ENCODE measurements at regions not wholly inside any gene's neighbourhood (a gene's known extent, or its start where the extent isn't known, plus 50 kb on each side); places are given as distances from the start of the nearest gene placed in this dataset.
A peak's percentile ranks its signal among the peaks of the same experiment; 100 is the strongest.
"Not testable (repeated sequence)": the region's sequence is repeated elsewhere in the genome, so short reads cannot be mapped to it uniquely, and the experiment has no call there.

- no peak for TF ChIP-seq MYC (IDR thresholded peaks at IDR 0.05; ENCODE audit: low read depth, low read length)
- TF ChIP-seq POLR2A (IDR thresholded peaks at IDR 0.05; ENCODE audit: extremely low read depth, insufficient read length) = no peak
- TF ChIP-seq MAX (IDR thresholded peaks at IDR 0.05; ENCODE audit: low read depth, low read length) = no peak
- TF ChIP-seq CTCF (IDR thresholded peaks at IDR 0.05; ENCODE audit: low read depth, low read length) = no peak
- no peak for DNase-seq (ENCODE audit: low read depth)
These were observed 330.6 kb upstream of the LMCD1 start for GRCh38 chr3:8170971-8171508.

GRCh38 chr3:8173892-8174291, 327.7 kb upstream of the LMCD1 start:
- no peak for TF ChIP-seq POLR2A (IDR thresholded peaks at IDR 0.05; ENCODE audit: extremely low read depth, insufficient read length)
- no peak for TF ChIP-seq MYC (IDR thresholded peaks at IDR 0.05; ENCODE audit: low read depth, low read length)
- TF ChIP-seq MAX (IDR thresholded peaks at IDR 0.05; ENCODE audit: low read depth, low read length) = no peak
- no peak for TF ChIP-seq CTCF (IDR thresholded peaks at IDR 0.05; ENCODE audit: low read depth, low read length)
- no peak overlapping the region for H3K4me3 ChIP-seq (ENCODE audit: low read depth, low read length)
- no peak for DNase-seq (ENCODE audit: low read depth)

More at GRCh38 chr3:8170971-8171508, 330.6 kb upstream of the LMCD1 start:
- H3K4me3 ChIP-seq (ENCODE audit: low read depth, low read length) = no peak overlapping the region

- H3K4me3 ChIP-seq (ENCODE audit: low read depth, low read length); DNase-seq (ENCODE audit: low read depth): not testable (repeated sequence)
These were observed 324.7 kb upstream of the LMCD1 start for GRCh38 chr3:8176759-8177483.

DNA sequence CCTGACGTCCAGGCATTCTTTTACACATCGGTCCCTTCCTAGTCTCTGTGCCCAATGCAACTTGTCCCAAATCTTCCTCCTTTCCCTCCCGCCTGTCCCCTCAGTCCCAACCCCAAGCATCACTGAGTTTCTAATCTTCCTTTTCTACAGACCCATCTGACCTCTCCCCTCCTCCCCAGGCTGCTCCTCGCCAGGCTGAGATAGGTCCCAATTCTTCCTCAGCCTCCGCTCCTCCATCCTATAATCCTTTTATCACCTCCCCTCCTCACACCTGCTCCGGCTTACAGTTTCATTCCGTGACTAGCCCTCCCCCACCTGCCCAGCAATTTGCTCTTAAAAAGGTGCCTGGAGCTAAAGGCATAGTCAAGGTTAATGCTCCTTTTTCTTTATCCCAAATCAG, 323.1 kb upstream of the LMCD1 start:
- H3K4me3 ChIP-seq (ENCODE audit: low read depth, low read length); DNase-seq (ENCODE audit: low read depth): not testable (repeated sequence)

DNA sequence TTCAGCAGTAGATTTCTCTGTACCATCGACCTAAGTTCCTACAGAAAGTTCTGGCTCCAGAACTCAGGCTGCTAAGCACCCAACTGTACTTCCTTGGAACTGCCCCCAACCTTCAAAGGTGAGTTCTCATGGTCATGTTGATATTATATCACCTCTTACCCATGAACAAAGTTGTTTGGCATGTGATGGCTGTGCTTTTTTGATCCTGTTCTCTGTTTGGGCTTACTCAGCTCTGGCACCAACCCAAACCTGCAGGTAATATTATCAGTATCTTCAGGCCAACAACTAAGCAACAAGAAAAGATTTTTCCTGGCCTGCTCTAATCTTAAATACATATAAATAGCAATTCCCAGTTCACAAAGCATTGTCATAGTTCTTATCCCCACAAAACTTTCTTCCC, 318.7 kb upstream of the LMCD1 start:
- DNase-seq (ENCODE audit: low read depth) = no peak
- TF ChIP-seq MYC (IDR thresholded peaks at IDR 0.05; ENCODE audit: low read depth, low read length) (no peak), CTCF (IDR thresholded peaks at IDR 0.05; ENCODE audit: low read depth, low read length) (no peak), POLR2A (IDR thresholded peaks at IDR 0.05; ENCODE audit: extremely low read depth, insufficient read length) (no peak), MAX (IDR thresholded peaks at IDR 0.05; ENCODE audit: low read depth, low read length) (no peak)
- H3K4me3 ChIP-seq (ENCODE audit: low read depth, low read length) = no peak overlapping the region

DNA sequence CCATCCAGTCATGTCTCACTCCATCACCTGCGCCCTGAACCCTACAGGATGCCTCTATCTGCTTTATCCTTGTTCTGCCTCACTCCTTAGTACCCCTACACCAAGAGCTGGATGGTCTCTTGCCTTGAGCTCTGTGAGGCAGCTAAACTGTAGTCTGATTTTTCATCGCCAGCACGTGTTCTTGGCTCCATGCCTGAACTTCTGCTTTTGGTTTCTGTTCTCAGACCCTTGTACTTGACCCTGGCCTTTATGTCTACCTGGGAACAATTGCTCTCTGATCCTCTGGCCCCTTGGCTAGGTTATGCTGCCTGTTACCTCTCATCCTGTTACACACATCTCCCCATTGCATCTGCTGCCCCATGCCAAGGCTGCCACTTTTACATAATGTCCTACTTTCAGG, 318.0 kb upstream of the LMCD1 start:
- H3K4me3 ChIP-seq (ENCODE audit: low read depth, low read length) = no peak overlapping the region
- TF ChIP-seq MAX (IDR thresholded peaks at IDR 0.05; ENCODE audit: low read depth, low read length) = peak; percentile 63
- no peak for TF ChIP-seq MYC (IDR thresholded peaks at IDR 0.05; ENCODE audit: low read depth, low read length)
- no peak for TF ChIP-seq POLR2A (IDR thresholded peaks at IDR 0.05; ENCODE audit: extremely low read depth, insufficient read length)
- TF ChIP-seq CTCF (IDR thresholded peaks at IDR 0.05; ENCODE audit: low read depth, low read length) = no peak
- DNase-seq (ENCODE audit: low read depth) = peak; percentile 27

GRCh38 chr3:8186213-8186612, 315.4 kb upstream of the LMCD1 start:
- H3K4me3 ChIP-seq (ENCODE audit: low read depth, low read length) = no peak overlapping the region
- TF ChIP-seq CTCF (IDR thresholded peaks at IDR 0.05; ENCODE audit: low read depth, low read length) (no peak), MYC (IDR thresholded peaks at IDR 0.05; ENCODE audit: low read depth, low read length) (no peak), MAX (IDR thresholded peaks at IDR 0.05; ENCODE audit: low read depth, low read length) (no peak), POLR2A (IDR thresholded peaks at IDR 0.05; ENCODE audit: extremely low read depth, insufficient read length) (no peak)

More at GRCh38 chr3:8186213-8186612, 315.4 kb upstream of the LMCD1 start:
- no peak for DNase-seq (ENCODE audit: low read depth)

Measured in NB4 (cell line).